ENCODE measurements at regions not wholly inside any gene's neighbourhood (a gene's known extent, or its start where the extent isn't known, plus 50 kb on each side); places are given as distances from the start of the nearest gene placed in this dataset.

GRCh38 chr4:187181054-187181453 lies 457.4 kb upstream of the FAT1 start (continued):
- no peak for TF ChIP-seq SRF (IDR thresholded peaks at IDR 0.05; ENCODE audit: low read depth, low read length)

Data from H1 (cell line).